NCI-H1092 treated with DMSO at 0.1 percent for 48 hours (cell line): ENCODE measurements at regions not wholly inside any gene's neighbourhood (a gene's known extent, or its start where the extent isn't known, plus 50 kb on each side); places are given as distances from the start of the nearest gene placed in this dataset.
"Not testable (repeated sequence)": the region's sequence is repeated elsewhere in the genome, so short reads cannot be mapped to it uniquely, and the experiment has no call there.

Experiments used
- DNase-seq: peaks from one replicate; lab custom pipeline; 2025; lab: John Stamatoyannopoulos, UW

DNA sequence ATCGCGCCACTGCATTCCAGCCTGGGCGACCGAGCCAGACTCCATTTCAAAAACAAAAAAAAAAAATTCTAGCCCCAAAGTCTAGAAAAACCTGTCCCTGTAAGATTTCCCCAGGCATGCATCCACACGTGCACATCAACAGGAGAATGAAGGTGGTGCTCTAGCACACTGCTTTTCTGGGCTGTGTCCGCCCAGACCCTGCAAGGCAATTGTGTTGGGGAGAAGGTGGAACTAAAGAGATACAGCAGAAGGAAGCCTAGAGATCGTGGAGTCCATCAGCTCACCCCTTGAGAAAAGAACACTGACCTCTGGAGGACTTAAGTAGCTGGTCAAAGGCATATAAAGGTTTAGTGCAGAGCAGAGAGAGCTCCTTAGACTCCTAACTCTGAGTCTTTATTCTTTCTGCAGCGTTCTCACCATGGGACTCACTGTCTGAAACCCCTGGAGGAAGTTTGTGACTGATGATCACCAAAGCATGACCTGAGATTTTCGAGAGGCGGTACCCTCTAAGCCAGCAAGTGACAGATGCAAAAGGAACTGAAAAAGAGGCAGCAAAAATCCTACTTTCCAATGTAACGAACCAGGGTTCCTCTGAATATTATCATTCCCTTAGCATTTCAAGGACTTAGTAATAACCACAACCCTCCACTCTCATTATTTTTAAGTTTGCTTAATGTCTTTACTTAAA, 179.8 kb downstream of the MEX3B start:
- DNase-seq, result no peak

DNA sequence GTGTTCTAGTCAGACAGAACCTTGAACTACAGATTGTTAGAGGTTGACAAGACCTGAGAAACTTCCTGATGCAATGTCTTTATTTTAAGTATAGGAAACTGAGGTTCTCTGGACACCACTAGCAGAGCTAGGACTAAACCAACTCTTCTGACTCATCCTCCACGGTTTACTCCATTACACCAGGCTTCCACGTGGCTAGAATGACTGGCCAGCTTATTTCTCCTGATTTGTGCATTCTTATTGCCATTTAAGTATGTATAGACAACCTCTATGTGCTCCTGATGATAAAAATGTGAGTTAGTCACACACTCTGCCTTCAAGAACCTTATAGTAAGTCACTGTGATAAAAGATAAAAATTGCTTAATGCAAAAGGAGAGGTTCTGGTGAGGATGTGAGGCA, 182.7 kb downstream of the MEX3B start:
- DNase-seq, result no peak

DNA sequence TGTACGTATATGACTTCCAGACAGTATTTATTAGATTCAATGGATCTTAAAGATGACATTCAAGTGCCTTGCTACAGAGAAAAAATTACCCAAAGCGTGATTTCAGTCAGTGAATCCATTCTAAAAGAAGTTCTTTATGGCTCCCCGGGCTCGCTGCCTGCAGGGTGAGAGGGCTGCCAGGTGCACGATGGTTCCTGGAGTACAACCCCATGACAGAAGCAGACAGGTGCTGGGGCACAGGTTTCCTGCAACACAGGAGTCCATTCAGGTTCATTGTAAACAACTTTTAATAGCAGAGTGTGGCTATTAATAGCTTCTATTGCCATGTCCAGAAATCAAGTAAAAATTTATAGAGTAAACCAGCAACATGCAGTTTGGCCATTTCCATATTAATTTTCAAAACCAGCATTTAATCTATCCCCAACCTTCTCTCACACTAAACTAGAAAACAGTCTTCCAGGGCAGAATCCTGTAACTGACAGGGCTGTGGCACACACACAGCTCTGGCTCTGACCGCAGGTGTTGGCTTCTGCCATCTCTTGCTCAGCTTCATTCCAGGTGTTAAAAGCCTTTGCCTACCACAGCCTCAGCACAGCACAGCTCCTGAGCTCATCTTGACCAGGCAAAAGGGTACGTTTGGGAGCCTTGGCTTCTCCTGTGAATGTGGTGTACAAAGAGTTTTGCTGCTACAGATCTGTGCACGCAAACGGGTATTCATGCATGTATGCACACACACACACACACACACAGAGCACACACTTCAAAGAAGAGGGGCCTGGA, 185.9 kb downstream of the MEX3B start:
- peak; percentile 70 for DNase-seq

- no peak for DNase-seq
These were observed 187.2 kb downstream of the MEX3B start for GRCh38 chr15:81858586-81858985.

DNA sequence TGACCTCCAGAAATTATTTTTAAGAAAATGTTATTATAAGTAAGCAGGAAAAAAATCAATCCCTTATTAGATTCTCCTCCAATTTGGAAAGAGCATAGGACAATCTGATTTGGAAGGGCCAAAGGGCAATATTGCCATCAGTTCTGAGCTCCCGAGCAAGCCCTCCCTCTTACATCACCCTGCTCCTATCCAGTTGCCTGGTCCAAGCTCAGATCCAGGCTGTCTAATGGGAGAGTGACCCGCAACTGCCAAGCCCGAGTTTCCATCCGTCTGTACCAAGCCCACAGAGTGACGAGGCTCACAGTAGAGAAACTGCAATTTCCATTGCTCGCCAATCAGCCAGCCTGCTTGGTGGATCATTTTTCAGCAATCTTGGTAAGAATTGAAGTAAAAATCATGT, 187.7 kb downstream of the MEX3B start:
- DNase-seq, result no peak

- DNase-seq, result no peak
These were observed 189.2 kb downstream of the MEX3B start for GRCh38 chr15:81856634-81857026.

DNA sequence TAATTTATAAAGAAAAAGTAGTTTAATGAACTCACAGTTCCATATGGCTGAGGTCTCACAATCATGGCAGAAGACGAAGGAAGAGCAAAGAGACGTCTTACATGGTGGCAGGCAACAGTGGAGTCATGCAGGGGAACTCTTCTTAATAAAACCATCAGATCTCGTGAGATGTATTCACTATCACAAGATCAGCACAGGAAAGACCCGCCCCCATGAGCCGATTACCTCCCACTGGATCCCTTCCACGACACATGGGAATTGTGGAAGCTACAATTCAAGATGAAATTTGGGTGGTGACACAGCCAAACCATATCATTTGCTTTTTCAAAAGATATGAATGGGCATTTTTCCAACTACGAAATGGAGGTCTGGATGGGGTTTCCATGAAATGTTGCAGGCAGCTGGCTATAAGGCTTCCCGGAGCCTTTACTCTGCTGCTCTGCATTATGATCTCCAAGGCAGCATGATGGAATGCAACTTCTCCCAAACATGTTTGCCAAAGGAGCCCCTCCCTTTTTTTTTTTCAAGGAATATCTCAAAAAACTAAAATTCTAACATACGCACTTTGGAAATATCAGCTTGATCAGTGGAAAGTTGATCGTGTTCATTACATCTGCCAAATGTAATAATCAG, 189.7 kb downstream of the MEX3B start:
- no peak for DNase-seq

DNA sequence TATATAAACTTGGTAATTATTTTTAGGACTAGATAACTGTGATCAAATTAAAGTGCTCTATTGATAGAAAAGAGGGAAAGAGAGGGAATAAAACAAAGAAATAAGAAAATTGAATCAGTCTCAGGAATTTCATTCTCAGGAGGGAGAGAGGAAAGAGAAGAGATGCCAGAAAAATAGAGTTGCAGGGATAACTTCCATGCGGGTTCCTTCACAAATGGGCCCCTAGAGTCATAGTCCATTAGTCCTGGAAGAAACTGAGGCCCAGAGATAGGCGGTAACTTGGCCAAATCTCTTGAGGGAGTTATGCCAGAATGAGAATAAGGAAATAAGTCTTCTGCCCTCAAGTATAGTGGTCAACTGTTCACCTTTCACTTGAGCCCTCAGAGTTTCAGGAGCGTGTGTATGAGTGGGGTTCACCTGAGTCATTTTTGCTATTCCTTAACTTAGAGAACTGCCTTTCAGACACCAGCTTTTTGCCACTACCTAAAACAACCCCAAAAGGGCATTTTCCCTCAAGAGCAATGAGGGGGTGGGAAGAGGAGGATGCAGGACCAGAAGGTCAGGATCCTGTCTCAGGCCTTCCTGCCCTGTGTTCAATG, 192.6 kb downstream of the MEX3B start:
- no peak for DNase-seq

- no peak for DNase-seq
These were observed 193.2 kb downstream of the MEX3B start for GRCh38 chr15:81852411-81853149.

DNA sequence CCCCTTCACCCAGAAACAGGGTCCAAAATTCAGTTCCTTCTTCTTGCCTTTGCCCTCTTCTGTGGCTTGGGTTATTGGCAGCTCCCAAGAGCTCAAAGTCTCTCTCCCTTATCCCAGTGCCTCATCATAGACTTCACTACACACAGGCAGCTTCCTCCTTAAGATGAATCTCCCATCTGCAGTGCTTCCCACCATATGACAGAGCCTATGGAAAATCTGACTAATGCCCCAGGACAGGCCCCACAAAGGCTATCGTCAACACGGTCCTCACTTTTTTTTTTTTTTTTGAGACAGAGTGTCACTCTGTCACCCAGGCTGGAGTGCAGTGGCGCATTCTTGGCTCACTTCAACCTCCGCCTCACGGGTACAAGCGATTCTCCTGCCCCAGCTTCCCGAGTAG, 194.1 kb downstream of the MEX3B start:
- no peak for DNase-seq

- DNase-seq, result no peak
These were observed 194.5 kb downstream of the MEX3B start for GRCh38 chr15:81851325-81851724.

DNA sequence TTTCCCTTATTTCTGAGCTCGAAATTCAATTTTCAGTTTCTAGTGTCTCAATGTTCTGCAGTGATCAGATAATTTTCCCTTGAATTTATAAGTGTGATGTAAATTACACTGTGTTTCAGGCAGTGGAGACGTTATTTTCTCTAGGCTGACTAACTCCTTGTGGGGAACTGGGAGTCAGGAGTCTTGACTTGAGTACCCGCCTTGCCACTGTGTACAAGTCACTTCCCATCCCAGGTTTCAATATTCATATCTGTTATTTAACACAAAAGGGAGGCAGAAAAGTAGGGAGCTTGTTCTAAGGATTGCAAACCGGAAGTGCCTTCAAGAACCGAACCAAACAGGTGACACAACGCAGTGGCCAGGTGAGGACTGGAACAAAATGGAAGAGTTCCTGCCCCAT, 196.5 kb downstream of the MEX3B start:
- DNase-seq, result no peak

- no peak for DNase-seq
These were observed 197.1 kb downstream of the MEX3B start for GRCh38 chr15:81848701-81849100.

GRCh38 chr15:81843757-81844407, 201.9 kb downstream of the MEX3B start:
- DNase-seq, result no peak

- DNase-seq, result no peak
These were observed 202.6 kb downstream of the MEX3B start for GRCh38 chr15:81843226-81843625.

- DNase-seq, result no peak
These were observed 206.4 kb downstream of the MEX3B start for GRCh38 chr15:81839387-81839786.

- no peak for DNase-seq
These were observed 210.1 kb downstream of the MEX3B start for GRCh38 chr15:81835731-81836130.

DNA sequence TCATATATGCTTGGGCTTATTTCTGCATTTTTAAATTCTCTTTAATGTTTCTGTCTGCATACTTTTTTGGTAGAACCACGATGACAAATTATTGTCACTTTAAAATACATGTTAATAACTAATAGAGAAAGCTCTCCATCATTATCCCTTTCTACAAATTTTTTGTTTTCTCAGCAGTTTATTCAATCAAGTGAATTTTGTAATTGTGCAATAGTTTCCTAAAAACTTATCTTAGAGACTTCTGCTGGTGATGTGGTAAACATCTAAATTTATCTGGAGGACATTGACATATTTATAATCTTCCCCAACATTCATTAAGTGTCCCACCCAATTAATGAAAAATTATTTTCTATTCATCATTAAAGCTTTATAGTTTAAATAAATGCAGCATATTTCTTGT, 215.3 kb downstream of the MEX3B start:
- no peak for DNase-seq

DNA sequence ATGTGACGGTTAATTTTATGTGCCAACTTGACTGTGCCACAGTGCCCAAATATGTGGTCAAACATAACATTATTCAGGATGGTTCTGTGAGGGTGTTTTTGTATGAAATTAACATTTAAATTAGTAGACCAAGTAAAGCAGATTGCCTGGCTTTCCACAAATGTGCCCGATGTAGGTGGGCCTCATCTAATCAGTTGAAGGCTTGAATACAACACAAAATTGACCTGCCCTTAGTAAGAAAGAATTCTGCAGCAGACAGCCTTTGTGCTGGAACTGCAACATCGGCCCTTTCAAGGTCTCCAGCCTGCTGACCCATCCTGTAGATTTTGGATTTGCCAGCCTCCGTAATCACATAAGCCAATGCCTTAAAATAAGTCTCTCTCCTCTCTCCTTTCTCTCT, 215.9 kb downstream of the MEX3B start:
- no peak for DNase-seq

- DNase-seq, result no peak
These were observed 217.7 kb downstream of the MEX3B start for GRCh38 chr15:81828135-81828534.

DNA sequence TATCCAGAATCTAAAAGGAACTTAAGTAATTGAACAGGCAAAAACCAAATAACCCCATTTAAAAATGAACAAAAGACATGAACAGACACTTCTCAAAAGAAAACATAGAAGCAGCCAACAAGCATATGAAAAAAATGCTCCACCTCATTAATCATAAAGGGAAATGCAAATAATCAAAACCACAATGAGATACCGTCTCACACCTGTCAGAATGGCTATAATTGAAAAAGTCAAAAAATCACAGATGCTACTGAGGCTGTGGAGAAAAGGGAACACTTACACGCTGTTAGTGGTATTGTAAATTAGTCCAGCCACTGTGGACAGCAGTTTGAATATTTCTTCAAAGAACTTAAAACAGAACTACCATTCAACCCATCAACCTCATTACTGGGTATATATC, 220.7 kb downstream of the MEX3B start:
- DNase-seq, result peak; percentile 2

- DNase-seq, result not testable (repeated sequence)
These were observed 223.2 kb downstream of the MEX3B start for GRCh38 chr15:81822587-81822986.
